ENCODE measurements at regions not wholly inside any gene's neighbourhood (a gene's known extent, or its start where the extent isn't known, plus 50 kb on each side); places are given as distances from the start of the nearest gene placed in this dataset.
"Not testable (repeated sequence)": the region's sequence is repeated elsewhere in the genome, so short reads cannot be mapped to it uniquely, and the experiment has no call there.

DNA sequence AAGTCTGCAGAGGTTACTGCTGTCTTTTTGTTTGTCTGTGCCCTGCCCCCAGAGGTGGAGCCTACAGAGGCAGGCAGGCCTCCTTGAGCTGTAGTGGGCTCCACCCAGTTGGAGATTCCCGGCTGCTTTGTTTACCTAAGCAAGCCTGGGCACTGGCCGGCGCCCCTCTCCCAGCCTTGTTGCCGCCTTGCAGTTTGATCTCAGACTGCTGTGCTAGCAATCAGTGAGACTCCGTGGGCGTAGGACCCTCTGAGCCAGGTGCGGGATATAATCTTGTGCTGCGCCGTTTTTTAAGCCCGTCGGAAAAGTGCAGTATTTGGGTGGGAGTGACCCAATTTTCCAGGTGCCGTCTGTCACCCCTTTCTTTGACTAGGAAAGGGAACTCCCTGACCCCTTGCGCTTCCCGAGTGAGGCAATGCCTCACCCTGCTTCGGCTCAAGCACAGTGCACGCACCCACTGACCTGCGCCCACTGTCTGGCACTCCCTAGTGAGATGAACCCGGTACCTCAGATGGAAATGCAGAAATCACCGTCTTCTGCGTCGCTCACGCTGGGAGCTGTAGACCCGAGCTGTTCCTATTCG lies 198.9 kb upstream of the ECI2 start:
- TF ChIP-seq EZH2 (IDR thresholded peaks at IDR 0.05; ENCODE audit: low read depth, unreplicated experiment); CREB1 (CRISPR knock-in tag; IDR thresholded peaks at IDR 0.05; ENCODE audit: low read depth): not testable (repeated sequence)
- TF ChIP-seq, protein P1, sequence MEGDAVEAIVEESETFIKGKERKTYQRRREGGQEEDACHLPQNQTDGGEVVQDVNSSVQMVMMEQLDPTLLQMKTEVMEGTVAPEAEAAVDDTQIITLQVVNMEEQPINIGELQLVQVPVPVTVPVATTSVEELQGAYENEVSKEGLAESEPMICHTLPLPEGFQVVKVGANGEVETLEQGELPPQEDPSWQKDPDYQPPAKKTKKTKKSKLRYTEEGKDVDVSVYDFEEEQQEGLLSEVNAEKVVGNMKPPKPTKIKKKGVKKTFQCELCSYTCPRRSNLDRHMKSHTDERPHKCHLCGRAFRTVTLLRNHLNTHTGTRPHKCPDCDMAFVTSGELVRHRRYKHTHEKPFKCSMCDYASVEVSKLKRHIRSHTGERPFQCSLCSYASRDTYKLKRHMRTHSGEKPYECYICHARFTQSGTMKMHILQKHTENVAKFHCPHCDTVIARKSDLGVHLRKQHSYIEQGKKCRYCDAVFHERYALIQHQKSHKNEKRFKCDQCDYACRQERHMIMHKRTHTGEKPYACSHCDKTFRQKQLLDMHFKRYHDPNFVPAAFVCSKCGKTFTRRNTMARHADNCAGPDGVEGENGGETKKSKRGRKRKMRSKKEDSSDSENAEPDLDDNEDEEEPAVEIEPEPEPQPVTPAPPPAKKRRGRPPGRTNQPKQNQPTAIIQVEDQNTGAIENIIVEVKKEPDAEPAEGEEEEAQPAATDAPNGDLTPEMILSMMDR (conservative IDR thresholded peaks at IDR 0.05; ENCODE audit: low read depth in 2 of 2), result not testable (repeated sequence)

Measured in GM23338 (cell line).